ENCODE measurements at regions not wholly inside any gene's neighbourhood (a gene's known extent, or its start where the extent isn't known, plus 50 kb on each side); places are given as distances from the start of the nearest gene placed in this dataset.

GRCh38 chrX:142601792-142602191, 396.7 kb upstream of the MAGEC2 start (continued):
- no peak for TF ChIP-seq MXD4 (CRISPR knock-in tag; IDR thresholded peaks at IDR 0.05)

DNA sequence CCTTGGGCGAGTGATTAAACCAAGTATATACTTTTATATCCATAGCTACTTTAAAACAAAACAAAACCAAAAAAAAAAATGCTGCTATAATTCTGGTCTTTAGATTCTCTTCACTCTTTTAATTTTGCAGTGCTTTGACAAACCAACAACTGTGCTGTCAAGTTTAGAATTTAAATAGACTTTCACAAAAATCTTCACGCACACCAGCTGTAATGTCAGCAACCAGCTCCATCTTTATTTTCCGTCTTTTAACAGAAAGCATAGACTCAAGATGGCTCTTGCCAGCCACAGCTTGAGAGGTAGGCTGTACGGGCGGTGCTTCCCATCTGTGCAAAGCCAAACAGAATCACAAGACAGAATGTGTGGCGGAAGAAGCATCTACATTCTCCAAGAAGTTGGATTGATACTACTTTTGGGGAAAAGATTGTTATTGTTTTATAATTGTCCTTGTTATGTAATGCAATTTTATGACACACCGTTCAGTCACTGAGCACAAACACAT, 388.3 kb upstream of the MAGEC2 start:
- Histone ChIP-seq H3K4me3 (replicated peaks in 1 of 3; ENCODE audit: insufficient read depth in 1 of 3, low read depth in 2 of 3, low read length in 3 of 3) (no peak overlapping the region), H3K27ac (ENCODE audit: extremely low read length, insufficient read depth, low read length) (no peak overlapping the region), H4K20me1 (ENCODE audit: insufficient read depth, low read length) (no peaks in the 10 kb centered on the region), H2AFZ (ENCODE audit: low read length) (no peak overlapping the region), H3K27me3 (ENCODE audit: control insufficient read depth in 1 of 2, insufficient read depth in 2 of 2, low read length in 2 of 2) (no peaks in the 10 kb centered on the region), H3K4me1 (ENCODE audit: insufficient read depth, low read length) (no peaks in the 10 kb centered on the region), H3K9ac (ENCODE audit: insufficient read depth, low read depth, low read length) (no peak overlapping the region), H3K36me3 (replicated peaks in 1 of 2; ENCODE audit: control insufficient read depth in 1 of 2, insufficient read depth in 2 of 2, low read length in 2 of 2) (no peaks in the 10 kb centered on the region), H3K9me3 (ENCODE audit: low read length) (peaks cover 67% of the 10 kb centered on the region), H3K79me2 (ENCODE audit: insufficient read depth, low read length) (no peaks in the 10 kb centered on the region), H3K4me2 (ENCODE audit: low read depth, low read length) (no peak overlapping the region)
- no peak for FAIRE-seq
- ATAC-seq: no peak
- TF ChIP-seq HMGA1 (CRISPR knock-in tag; conservative IDR thresholded peaks at IDR 0.05): no peak
- no peak for TF ChIP-seq FOXP1 (IDR thresholded peaks at IDR 0.05)
- no peak for TF ChIP-seq FOXP1 (CRISPR knock-in tag; IDR thresholded peaks at IDR 0.05)
- TF ChIP-seq HMGXB3 (CRISPR knock-in tag; IDR thresholded peaks at IDR 0.05; ENCODE audit: borderline replicate concordance): no peak
- TF ChIP-seq, protein P1, sequence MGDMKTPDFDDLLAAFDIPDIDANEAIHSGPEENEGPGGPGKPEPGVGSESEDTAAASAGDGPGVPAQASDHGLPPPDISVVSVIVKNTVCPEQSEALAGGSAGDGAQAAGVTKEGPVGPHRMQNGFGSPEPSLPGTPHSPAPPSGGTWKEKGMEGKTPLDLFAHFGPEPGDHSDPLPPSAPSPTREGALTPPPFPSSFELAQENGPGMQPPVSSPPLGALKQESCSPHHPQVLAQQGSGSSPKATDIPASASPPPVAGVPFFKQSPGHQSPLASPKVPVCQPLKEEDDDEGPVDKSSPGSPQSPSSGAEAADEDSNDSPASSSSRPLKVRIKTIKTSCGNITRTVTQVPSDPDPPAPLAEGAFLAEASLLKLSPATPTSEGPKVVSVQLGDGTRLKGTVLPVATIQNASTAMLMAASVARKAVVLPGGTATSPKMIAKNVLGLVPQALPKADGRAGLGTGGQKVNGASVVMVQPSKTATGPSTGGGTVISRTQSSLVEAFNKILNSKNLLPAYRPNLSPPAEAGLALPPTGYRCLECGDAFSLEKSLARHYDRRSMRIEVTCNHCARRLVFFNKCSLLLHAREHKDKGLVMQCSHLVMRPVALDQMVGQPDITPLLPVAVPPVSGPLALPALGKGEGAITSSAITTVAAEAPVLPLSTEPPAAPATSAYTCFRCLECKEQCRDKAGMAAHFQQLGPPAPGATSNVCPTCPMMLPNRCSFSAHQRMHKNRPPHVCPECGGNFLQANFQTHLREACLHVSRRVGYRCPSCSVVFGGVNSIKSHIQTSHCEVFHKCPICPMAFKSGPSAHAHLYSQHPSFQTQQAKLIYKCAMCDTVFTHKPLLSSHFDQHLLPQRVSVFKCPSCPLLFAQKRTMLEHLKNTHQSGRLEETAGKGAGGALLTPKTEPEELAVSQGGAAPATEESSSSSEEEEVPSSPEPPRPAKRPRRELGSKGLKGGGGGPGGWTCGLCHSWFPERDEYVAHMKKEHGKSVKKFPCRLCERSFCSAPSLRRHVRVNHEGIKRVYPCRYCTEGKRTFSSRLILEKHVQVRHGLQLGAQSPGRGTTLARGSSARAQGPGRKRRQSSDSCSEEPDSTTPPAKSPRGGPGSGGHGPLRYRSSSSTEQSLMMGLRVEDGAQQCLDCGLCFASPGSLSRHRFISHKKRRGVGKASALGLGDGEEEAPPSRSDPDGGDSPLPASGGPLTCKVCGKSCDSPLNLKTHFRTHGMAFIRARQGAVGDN (CRISPR knock-in tag; IDR thresholded peaks at IDR 0.05): no peak
- no peak for TF ChIP-seq CENPT (CRISPR knock-in tag; IDR thresholded peaks at IDR 0.05; ENCODE audit: low read depth)
- no TSS peak for BruUV-seq (replicated peaks)
- in situ Hi-C loops (cut with HindIII; ENCODE audit: extremely low pct_ligation_motif_present, low pct_unique_long_range_greater_than_20kb) (no loop called here), intact Hi-C loops (cut with micrococcal nuclease; ENCODE audit: unreplicated experiment) (no loop called here)
- 5% methylated on average over 7 of the region's 7 CpGs for WGBS (ENCODE audit: low lambda C conversion rate)
- POLR2A ChIA-PET: no interaction called here
- CTCF ChIA-PET (ENCODE audit: low intra/inter-chr PET ratio, low total read pairs): no interaction called here
- DNase-seq (ENCODE audit: low spot score): no peak

Measured in HepG2 (cell line).